ENCODE measurements at regions not wholly inside any gene's neighbourhood (a gene's known extent, or its start where the extent isn't known, plus 50 kb on each side); places are given as distances from the start of the nearest gene placed in this dataset.
"Not testable (repeated sequence)": the region's sequence is repeated elsewhere in the genome, so short reads cannot be mapped to it uniquely, and the experiment has no call there.

GRCh38 chr2:220695397-220696279, 876.5 kb downstream of the EPHA4 start:
- in situ Hi-C loops (cut with HindIII; ENCODE audit: low pct_unique_long_range_greater_than_20kb, low sequenced_read_pairs) = no loop called here

GRCh38 chr2:220696280-220696669, 875.8 kb downstream of the EPHA4 start:
- in situ Hi-C loops (cut with HindIII; ENCODE audit: low pct_unique_long_range_greater_than_20kb, low sequenced_read_pairs) = no loop called here
- peak; percentile 44 for DNase-seq (ENCODE audit: low read depth)

More at GRCh38 chr2:220695397-220696279, 876.5 kb downstream of the EPHA4 start:
- DNase-seq (ENCODE audit: low read depth) = no peak

GRCh38 chr2:220697011-220697410, 875.1 kb downstream of the EPHA4 start:
- in situ Hi-C loops (cut with HindIII; ENCODE audit: low pct_unique_long_range_greater_than_20kb, low sequenced_read_pairs) = no loop called here
- DNase-seq (ENCODE audit: low read depth) = no peak

DNA sequence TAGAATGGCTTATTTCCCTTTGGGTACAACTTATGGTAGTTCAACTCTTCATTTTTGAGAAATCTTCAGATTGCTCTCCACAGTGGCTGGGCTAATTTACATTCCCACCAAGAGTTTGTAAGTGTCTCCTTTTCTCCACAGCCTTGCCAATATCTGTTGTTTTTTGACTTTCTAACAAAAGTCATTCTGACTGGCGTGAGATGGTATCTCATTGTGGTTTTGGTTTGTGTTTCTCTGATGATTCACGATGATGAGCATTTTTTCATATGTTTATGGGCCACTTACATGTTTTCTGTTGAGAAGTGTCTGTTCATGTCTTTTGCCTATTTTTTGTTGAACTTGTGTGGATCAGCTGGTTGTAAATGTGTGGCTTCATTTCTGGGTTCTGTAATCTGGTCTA, 871.0 kb downstream of the EPHA4 start:
- in situ Hi-C loops (cut with HindIII; ENCODE audit: low pct_unique_long_range_greater_than_20kb, low sequenced_read_pairs) = no loop called here
- no peak for DNase-seq (ENCODE audit: low read depth)

DNA sequence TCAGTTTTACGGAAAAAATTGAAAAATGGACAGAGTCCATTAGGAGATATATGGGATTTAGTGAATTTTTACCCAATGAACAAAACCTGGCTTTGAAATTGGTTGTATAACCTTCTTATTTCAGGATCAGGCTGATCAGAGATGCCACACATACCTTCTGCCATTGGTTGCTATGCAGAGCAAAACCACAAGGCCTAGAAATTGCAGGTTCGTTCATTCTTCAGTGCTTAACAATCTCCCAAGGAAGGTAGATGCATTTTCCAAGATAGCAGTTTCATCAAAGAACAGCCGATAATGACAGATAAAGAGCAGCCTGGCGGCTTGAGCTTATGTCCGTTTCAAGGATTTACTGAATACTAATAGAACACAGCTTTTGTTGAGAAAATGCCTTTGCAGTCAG, 868.8 kb downstream of the EPHA4 start:
- DNase-seq (ENCODE audit: low read depth) = no peak

DNA sequence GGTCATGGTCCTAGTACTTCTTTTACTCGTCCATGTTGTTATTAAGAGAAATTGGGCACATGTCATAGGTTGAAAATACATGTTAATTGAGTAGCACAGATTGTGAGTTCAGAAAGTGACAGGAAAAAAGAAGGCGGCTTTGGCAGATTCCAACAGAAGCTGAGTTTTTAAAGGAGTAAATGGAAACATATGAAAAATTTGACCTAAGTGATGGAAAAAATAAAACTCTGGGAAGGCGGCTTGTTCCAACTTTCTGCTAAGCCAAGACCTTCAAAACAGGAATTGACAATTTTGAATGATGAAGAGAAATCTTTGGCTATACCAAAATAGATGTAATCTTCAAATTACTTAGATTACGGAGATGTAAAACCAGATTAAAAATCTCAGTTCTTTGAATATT, 868.0 kb downstream of the EPHA4 start:
- in situ Hi-C loops (cut with HindIII; ENCODE audit: low pct_unique_long_range_greater_than_20kb, low sequenced_read_pairs) = no loop called here
- no peak for DNase-seq (ENCODE audit: low read depth)

More for the DNA sequence above, 868.8 kb downstream of the EPHA4 start:
- in situ Hi-C loops (cut with HindIII; ENCODE audit: low pct_unique_long_range_greater_than_20kb, low sequenced_read_pairs) = no loop called here

DNA sequence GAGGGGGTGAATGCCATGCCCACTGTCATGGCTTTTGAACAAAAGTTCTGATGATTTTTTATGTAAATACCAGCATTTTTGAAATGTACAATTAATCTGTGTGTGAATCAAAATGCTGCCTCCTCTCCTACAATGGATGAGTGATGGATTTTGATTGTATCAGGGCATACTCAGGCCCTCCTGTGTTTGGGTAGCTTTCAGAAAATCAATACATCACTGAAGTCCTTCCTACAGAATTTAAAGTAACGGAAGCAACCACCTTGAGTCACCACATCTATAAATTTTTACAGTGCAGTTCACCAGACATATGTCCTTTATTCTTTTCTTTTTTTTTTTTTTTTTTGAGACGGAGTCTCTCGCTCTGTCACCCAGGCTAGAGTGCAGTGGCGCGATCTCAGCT, 867.3 kb downstream of the EPHA4 start:
- DNase-seq (ENCODE audit: low read depth) = no peak
- in situ Hi-C loops (cut with HindIII; ENCODE audit: low pct_unique_long_range_greater_than_20kb, low sequenced_read_pairs) = no loop called here

- DNase-seq (ENCODE audit: low read depth) = no peak
- in situ Hi-C loops (cut with HindIII; ENCODE audit: low pct_unique_long_range_greater_than_20kb, low sequenced_read_pairs) = no loop called here
Observed at GRCh38 chr2:220705678-220706077, 866.4 kb downstream of the EPHA4 start.

DNA sequence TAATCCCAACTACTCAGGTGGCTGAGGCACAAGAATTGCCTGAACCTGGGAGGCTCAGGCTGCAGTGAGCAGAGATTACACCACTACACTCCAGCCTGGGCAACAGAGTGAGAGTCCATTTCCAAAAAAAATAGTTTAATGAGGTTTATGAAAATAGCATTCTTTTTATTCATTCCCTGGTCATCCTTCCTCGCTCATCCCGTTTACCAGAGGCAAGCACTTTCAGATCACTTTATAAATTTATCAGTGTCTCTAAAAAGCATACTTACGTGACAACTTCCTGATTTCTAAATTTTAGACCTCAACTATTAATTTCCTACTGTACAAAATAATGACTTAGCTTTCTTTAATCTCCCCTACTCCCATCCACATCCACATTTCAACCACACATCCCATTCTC, 864.8 kb downstream of the EPHA4 start:
- DNase-seq (ENCODE audit: low read depth) = no peak
- in situ Hi-C loops (cut with HindIII; ENCODE audit: low pct_unique_long_range_greater_than_20kb, low sequenced_read_pairs) = no loop called here

- in situ Hi-C loops (cut with HindIII; ENCODE audit: low pct_unique_long_range_greater_than_20kb, low sequenced_read_pairs) = no loop called here
- no peak for DNase-seq (ENCODE audit: low read depth)
Observed at GRCh38 chr2:220708366-220708765, 863.7 kb downstream of the EPHA4 start.

- DNase-seq (ENCODE audit: low read depth) = no peak
- in situ Hi-C loops (cut with HindIII; ENCODE audit: low pct_unique_long_range_greater_than_20kb, low sequenced_read_pairs) = no loop called here
Observed at GRCh38 chr2:220717283-220717682, 854.8 kb downstream of the EPHA4 start.

GRCh38 chr2:220736778-220737177, 835.3 kb downstream of the EPHA4 start:
- in situ Hi-C loops (cut with HindIII; ENCODE audit: low pct_unique_long_range_greater_than_20kb, low sequenced_read_pairs) = no loop called here
- no peak for DNase-seq (ENCODE audit: low read depth)

DNA sequence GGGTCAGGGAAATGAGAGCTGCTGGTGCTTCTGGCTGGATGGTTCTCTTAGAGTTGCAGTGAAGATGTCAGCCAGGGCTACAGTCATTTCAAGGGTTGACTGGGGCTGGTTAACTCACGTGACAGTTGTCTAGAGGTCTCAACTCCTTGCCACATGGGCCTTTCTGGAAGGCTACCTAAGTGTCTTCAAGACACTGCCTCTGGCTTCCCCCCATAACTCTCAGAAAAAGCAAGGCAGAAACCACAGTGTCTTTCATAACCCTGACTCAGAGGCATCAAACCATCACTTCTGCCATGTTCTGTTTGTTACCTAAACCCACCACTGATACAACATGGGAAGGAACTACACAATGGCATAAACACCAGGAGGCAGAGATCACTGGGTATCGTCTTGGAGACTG, 828.9 kb downstream of the EPHA4 start:
- in situ Hi-C loops (cut with HindIII; ENCODE audit: low pct_unique_long_range_greater_than_20kb, low sequenced_read_pairs) = no loop called here
- no peak for DNase-seq (ENCODE audit: low read depth)

DNA sequence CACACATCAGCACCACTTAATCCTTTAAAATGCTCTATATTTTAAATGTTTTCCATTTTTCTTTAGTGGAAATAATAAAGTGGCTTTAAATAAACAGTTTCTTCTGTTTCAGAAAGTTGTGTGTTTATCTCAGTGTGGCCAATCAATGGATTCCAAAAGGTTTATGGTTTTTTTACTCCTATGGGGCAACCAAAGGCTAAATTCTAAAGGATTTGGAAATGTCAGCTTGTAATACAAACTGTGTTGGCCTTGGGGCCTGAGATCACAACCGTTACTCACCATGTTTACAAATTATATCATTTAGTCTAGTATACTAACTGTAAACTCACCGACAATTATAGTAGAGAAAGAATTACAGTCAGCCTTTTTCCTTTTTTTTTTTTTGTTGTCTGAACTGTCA, 827.2 kb downstream of the EPHA4 start:
- DNase-seq (ENCODE audit: low read depth) = no peak
- in situ Hi-C loops (cut with HindIII; ENCODE audit: low pct_unique_long_range_greater_than_20kb, low sequenced_read_pairs) = no loop called here

GRCh38 chr2:220745682-220746081, 826.4 kb downstream of the EPHA4 start:
- in situ Hi-C loops (cut with HindIII; ENCODE audit: low pct_unique_long_range_greater_than_20kb, low sequenced_read_pairs) = no loop called here
- no peak for DNase-seq (ENCODE audit: low read depth)

DNA sequence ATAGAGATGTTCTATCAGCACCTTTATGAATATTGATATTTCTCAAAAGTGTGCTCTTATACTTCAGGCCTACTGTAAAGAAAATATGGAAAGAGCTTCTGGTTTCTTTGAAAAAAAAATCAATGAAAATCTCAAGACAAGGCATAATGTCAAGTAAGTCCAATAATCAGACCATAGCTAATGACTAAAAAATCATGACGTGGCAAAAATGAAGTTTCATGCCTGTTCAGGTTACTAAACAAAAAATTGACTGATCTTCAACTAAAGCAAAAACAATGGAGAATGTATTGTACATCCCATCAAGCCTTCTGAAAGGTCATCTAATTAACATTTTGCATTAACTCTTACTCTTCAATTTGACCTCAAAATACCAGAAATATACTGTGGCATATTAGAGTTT, 824.4 kb downstream of the EPHA4 start:
- in situ Hi-C loops (cut with HindIII; ENCODE audit: low pct_unique_long_range_greater_than_20kb, low sequenced_read_pairs) = no loop called here
- no peak for DNase-seq (ENCODE audit: low read depth)

DNA sequence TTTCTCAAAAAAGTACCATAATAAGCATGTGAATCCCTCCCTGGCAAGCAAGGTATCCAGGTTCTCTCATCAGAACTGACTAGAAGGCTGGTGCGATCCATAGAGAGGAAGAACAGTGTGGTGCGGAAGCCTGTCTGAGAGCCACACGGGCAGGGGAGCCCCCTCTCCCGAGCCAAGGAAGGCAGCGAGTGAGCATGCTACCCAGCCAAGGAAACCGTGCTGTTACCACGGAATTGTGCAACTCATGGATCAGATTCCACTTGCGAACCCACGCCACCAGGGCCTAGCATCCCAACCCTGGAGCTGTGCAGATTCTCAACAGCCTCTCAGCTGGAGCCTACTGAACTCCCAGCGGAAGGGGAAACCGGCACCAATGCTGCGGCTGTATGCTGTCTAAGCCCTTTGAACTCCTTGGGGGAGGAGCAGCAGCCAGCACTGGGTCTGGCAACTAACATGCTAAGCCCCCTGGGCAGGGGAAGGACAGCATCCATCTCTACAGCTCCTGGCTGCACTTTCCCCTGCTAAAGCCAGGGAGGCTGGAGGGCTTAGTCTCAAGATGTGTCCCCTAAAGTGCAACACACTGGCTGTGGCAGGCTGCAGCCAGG, 823.1 kb downstream of the EPHA4 start:
- in situ Hi-C loops (cut with HindIII; ENCODE audit: low pct_unique_long_range_greater_than_20kb, low sequenced_read_pairs) = no loop called here
- DNase-seq (ENCODE audit: low read depth) = no peak

DNA sequence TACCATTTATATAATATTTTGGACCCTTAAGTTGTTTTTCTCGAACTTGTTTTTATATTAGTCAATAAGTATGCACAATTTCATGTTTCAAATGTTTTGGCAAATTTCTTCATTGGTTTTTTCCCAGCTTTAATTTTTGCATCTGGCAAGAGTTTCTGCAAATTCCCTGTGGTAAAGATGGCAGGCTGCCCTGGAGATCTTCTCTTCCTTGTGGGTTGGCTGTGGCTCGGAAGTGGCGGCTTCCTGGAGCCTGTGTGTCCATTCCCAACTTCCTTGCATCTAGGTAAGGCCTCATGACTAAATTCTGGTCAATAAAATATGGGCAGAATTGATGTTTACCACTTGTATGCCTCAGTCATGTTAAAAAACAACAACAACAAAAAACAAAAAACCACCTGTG, 818.6 kb downstream of the EPHA4 start:
- in situ Hi-C loops (cut with HindIII; ENCODE audit: low pct_unique_long_range_greater_than_20kb, low sequenced_read_pairs) = no loop called here
- no peak for DNase-seq (ENCODE audit: low read depth)

GRCh38 chr2:220756653-220757052, 815.5 kb downstream of the EPHA4 start:
- in situ Hi-C loops (cut with HindIII; ENCODE audit: low pct_unique_long_range_greater_than_20kb, low sequenced_read_pairs) = no loop called here
- no peak for DNase-seq (ENCODE audit: low read depth)

DNA sequence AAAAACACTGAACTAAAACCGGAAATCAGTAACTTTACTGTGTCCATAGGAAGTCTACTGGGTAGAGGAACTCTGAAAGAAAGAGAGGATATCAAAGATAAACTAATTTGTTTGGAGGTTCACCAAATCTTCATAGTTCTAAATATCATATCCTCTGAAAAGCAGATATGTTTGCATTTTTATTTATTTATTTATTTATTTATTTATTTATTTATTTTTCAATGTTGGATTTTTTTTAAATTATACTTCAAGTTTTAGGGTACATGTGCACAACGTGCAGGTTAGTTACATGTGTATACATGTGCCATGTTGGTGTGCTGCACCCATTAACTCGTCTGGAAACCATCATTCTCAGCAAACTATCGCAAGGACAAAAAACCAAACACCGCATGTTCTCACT, 813.7 kb downstream of the EPHA4 start:
- in situ Hi-C loops (cut with HindIII; ENCODE audit: low pct_unique_long_range_greater_than_20kb, low sequenced_read_pairs); DNase-seq (ENCODE audit: low read depth): not testable (repeated sequence)
